ENCODE measurements at regions not wholly inside any gene's neighbourhood (a gene's known extent, or its start where the extent isn't known, plus 50 kb on each side); places are given as distances from the start of the nearest gene placed in this dataset.
A peak's percentile ranks its signal among the peaks of the same experiment; 100 is the strongest.

GRCh38 chr15:69810431-69811354 is 287.0 kb downstream of the TLE3 start:
- no peaks in the 10 kb centered on the region for H3K9me3 Mint-ChIP-seq
- ATAC-seq (replicated peaks; ENCODE audit: extremely low read depth, poor library complexity, severe bottlenecking) (no peak), DNase-seq (ENCODE audit: low spot score in 2 of 2) (no peak)
- H3K4me3 Mint-ChIP-seq, result no peak overlapping the region
- no peaks in the 10 kb centered on the region for H3K36me3 Mint-ChIP-seq (ENCODE audit: insufficient read depth)
- peaks cover 16% of the 10 kb centered on the region for H3K27me3 Mint-ChIP-seq
- peaks cover 13% of the 10 kb centered on the region for H3K4me1 Mint-ChIP-seq
- no peak overlapping the region for H3K27ac Mint-ChIP-seq (ENCODE audit: low read depth)

- no peak for ATAC-seq (replicated peaks; ENCODE audit: extremely low read depth, poor library complexity, severe bottlenecking)
- Mint-ChIP-seq H3K27ac (ENCODE audit: low read depth) (no peak overlapping the region), H3K27me3 (no peaks in the 10 kb centered on the region), H3K9me3 (no peaks in the 10 kb centered on the region), H3K36me3 (ENCODE audit: insufficient read depth) (no peaks in the 10 kb centered on the region), H3K4me3 (no peak overlapping the region), H3K4me1 (no peaks in the 10 kb centered on the region)
- no peak for DNase-seq (ENCODE audit: low spot score in 2 of 2)
These were observed 284.9 kb downstream of the TLE3 start for GRCh38 chr15:69812861-69813261.

GRCh38 chr15:69813881-69814280 is 283.8 kb downstream of the TLE3 start:
- no peaks in the 10 kb centered on the region for H3K27me3 Mint-ChIP-seq
- no peak overlapping the region for H3K27ac Mint-ChIP-seq (ENCODE audit: low read depth)
- no peaks in the 10 kb centered on the region for H3K9me3 Mint-ChIP-seq
- H3K4me3 Mint-ChIP-seq, result no peak overlapping the region
- H3K4me1 Mint-ChIP-seq, result no peaks in the 10 kb centered on the region
- no peak for DNase-seq (ENCODE audit: low spot score in 2 of 2)
- no peak for ATAC-seq (replicated peaks; ENCODE audit: extremely low read depth, poor library complexity, severe bottlenecking)
- no peaks in the 10 kb centered on the region for H3K36me3 Mint-ChIP-seq (ENCODE audit: insufficient read depth)

- Mint-ChIP-seq H3K4me1 (no peaks in the 10 kb centered on the region), H3K9me3 (no peaks in the 10 kb centered on the region), H3K27ac (ENCODE audit: low read depth) (no peak overlapping the region), H3K27me3 (no peaks in the 10 kb centered on the region), H3K36me3 (ENCODE audit: insufficient read depth) (no peaks in the 10 kb centered on the region), H3K4me3 (no peak overlapping the region)
- ATAC-seq (replicated peaks; ENCODE audit: extremely low read depth, poor library complexity, severe bottlenecking) (no peak), DNase-seq (ENCODE audit: low spot score in 2 of 2) (no peak)
These were observed 282.8 kb downstream of the TLE3 start for GRCh38 chr15:69814932-69815331.

GRCh38 chr15:69815793-69816192 is 281.9 kb downstream of the TLE3 start:
- no peaks in the 10 kb centered on the region for H3K9me3 Mint-ChIP-seq
- H3K27ac Mint-ChIP-seq (ENCODE audit: low read depth), result no peak overlapping the region
- ATAC-seq (replicated peaks; ENCODE audit: extremely low read depth, poor library complexity, severe bottlenecking) (no peak), DNase-seq (ENCODE audit: low spot score in 2 of 2) (no peak)
- no peaks in the 10 kb centered on the region for H3K27me3 Mint-ChIP-seq
- no peaks in the 10 kb centered on the region for H3K36me3 Mint-ChIP-seq (ENCODE audit: insufficient read depth)
- H3K4me1 Mint-ChIP-seq, result no peaks in the 10 kb centered on the region
- H3K4me3 Mint-ChIP-seq, result no peak overlapping the region

- Mint-ChIP-seq H3K36me3 (ENCODE audit: insufficient read depth) (no peaks in the 10 kb centered on the region), H3K9me3 (no peaks in the 10 kb centered on the region), H3K4me1 (no peaks in the 10 kb centered on the region), H3K27me3 (no peaks in the 10 kb centered on the region), H3K27ac (ENCODE audit: low read depth) (peak overlapping the region; percentile 64), H3K4me3 (no peak overlapping the region)
- DNase-seq (ENCODE audit: low spot score in 2 of 2), result no peak
- ATAC-seq (replicated peaks; ENCODE audit: extremely low read depth, poor library complexity, severe bottlenecking), result no peak
These were observed 281.2 kb downstream of the TLE3 start for GRCh38 chr15:69816522-69816921.

GRCh38 chr15:69818529-69818928 is 279.2 kb downstream of the TLE3 start:
- Mint-ChIP-seq H3K27ac (ENCODE audit: low read depth) (no peak overlapping the region), H3K9me3 (no peaks in the 10 kb centered on the region), H3K4me3 (no peak overlapping the region), H3K36me3 (ENCODE audit: insufficient read depth) (no peaks in the 10 kb centered on the region), H3K27me3 (no peaks in the 10 kb centered on the region), H3K4me1 (no peaks in the 10 kb centered on the region)
- DNase-seq (ENCODE audit: low spot score in 2 of 2), result no peak
- no peak for ATAC-seq (replicated peaks; ENCODE audit: extremely low read depth, poor library complexity, severe bottlenecking)

- Mint-ChIP-seq H3K36me3 (ENCODE audit: insufficient read depth) (no peaks in the 10 kb centered on the region), H3K9me3 (no peaks in the 10 kb centered on the region), H3K27me3 (no peaks in the 10 kb centered on the region), H3K4me3 (no peak overlapping the region), H3K4me1 (no peaks in the 10 kb centered on the region), H3K27ac (ENCODE audit: low read depth) (no peak overlapping the region)
- ATAC-seq (replicated peaks; ENCODE audit: extremely low read depth, poor library complexity, severe bottlenecking) (no peak), DNase-seq (ENCODE audit: low spot score in 2 of 2) (no peak)
These were observed 278.3 kb downstream of the TLE3 start for GRCh38 chr15:69819371-69819770.

- Mint-ChIP-seq H3K27me3 (no peaks in the 10 kb centered on the region), H3K36me3 (ENCODE audit: insufficient read depth) (no peaks in the 10 kb centered on the region), H3K4me1 (no peaks in the 10 kb centered on the region), H3K27ac (ENCODE audit: low read depth) (no peak overlapping the region), H3K4me3 (no peak overlapping the region), H3K9me3 (no peaks in the 10 kb centered on the region)
- no peak for ATAC-seq (replicated peaks; ENCODE audit: extremely low read depth, poor library complexity, severe bottlenecking)
- DNase-seq (ENCODE audit: low spot score in 2 of 2), result no peak
These were observed 276.9 kb downstream of the TLE3 start for GRCh38 chr15:69820819-69821218.

- Mint-ChIP-seq H3K27ac (ENCODE audit: low read depth) (no peak overlapping the region), H3K36me3 (ENCODE audit: insufficient read depth) (no peaks in the 10 kb centered on the region), H3K9me3 (no peaks in the 10 kb centered on the region), H3K4me1 (no peaks in the 10 kb centered on the region), H3K27me3 (no peaks in the 10 kb centered on the region), H3K4me3 (no peak overlapping the region)
- DNase-seq (ENCODE audit: low spot score in 2 of 2) (no peak), ATAC-seq (replicated peaks; ENCODE audit: extremely low read depth, poor library complexity, severe bottlenecking) (no peak)
These were observed 274.4 kb downstream of the TLE3 start for GRCh38 chr15:69823223-69823907.

- Mint-ChIP-seq H3K27ac (ENCODE audit: low read depth) (no peak overlapping the region), H3K4me1 (no peaks in the 10 kb centered on the region), H3K4me3 (no peak overlapping the region), H3K36me3 (ENCODE audit: insufficient read depth) (no peaks in the 10 kb centered on the region), H3K9me3 (no peaks in the 10 kb centered on the region), H3K27me3 (no peaks in the 10 kb centered on the region)
- ATAC-seq (replicated peaks; ENCODE audit: extremely low read depth, poor library complexity, severe bottlenecking) (no peak), DNase-seq (ENCODE audit: low spot score in 2 of 2) (no peak)
These were observed 273.4 kb downstream of the TLE3 start for GRCh38 chr15:69824075-69824876.

- H3K27me3 Mint-ChIP-seq, result no peaks in the 10 kb centered on the region
- DNase-seq (ENCODE audit: low spot score in 2 of 2), result no peak
- H3K9me3 Mint-ChIP-seq, result no peaks in the 10 kb centered on the region
- no peak for ATAC-seq (replicated peaks; ENCODE audit: extremely low read depth, poor library complexity, severe bottlenecking)
- no peaks in the 10 kb centered on the region for H3K4me1 Mint-ChIP-seq
- no peak overlapping the region for H3K27ac Mint-ChIP-seq (ENCODE audit: low read depth)
- no peaks in the 10 kb centered on the region for H3K36me3 Mint-ChIP-seq (ENCODE audit: insufficient read depth)
- H3K4me3 Mint-ChIP-seq, result no peak overlapping the region
These were observed 272.8 kb downstream of the TLE3 start for GRCh38 chr15:69824877-69825406.

All from central memory CD8-positive, alpha-beta T cell (primary cell).